ENCODE measurements at regions not wholly inside any gene's neighbourhood (a gene's known extent, or its start where the extent isn't known, plus 50 kb on each side); places are given as distances from the start of the nearest gene placed in this dataset.
A peak's percentile ranks its signal among the peaks of the same experiment; 100 is the strongest.

- no peak for DNase-seq
Measured at GRCh38 chr7:80288175-80289122, 153.8 kb downstream of the GNAI1 start.

- peak; percentile 21 for DNase-seq
Measured at GRCh38 chr7:80287400-80288174, 153.0 kb downstream of the GNAI1 start.

- DNase-seq = no peak
Measured at GRCh38 chr7:80286611-80287010, 152.0 kb downstream of the GNAI1 start.

GRCh38 chr7:80284855-80285254, 150.2 kb downstream of the GNAI1 start:
- no peak for DNase-seq

- no peak for DNase-seq
Measured at GRCh38 chr7:80279760-80280159, 145.1 kb downstream of the GNAI1 start.

GRCh38 chr7:80278737-80279136, 144.1 kb downstream of the GNAI1 start:
- no peak for DNase-seq

- DNase-seq = peak; percentile 67
Measured at GRCh38 chr7:80277434-80278427, 143.1 kb downstream of the GNAI1 start.
